MG63 (cell line): ENCODE measurements at regions not wholly inside any gene's neighbourhood (a gene's known extent, or its start where the extent isn't known, plus 50 kb on each side); places are given as distances from the start of the nearest gene placed in this dataset.

Experiments used
- DNase-seq: peaks from one replicate; pipeline ENCODE4 v3.0.0-alpha.2; 2020
- H3K27me3 ChIP-seq: fragments of 250-450 bp; sonication (Bioruptor Pico); 2 replicates; pipeline ENCODE4 v1.5.1; 2020; ENCODE audit warnings: mild to moderate bottlenecking, moderate library complexity
- H3K36me3 ChIP-seq: fragments of 250-450 bp; sonication (Bioruptor Pico); 2 replicates; pipeline ENCODE4 v1.5.1; 2020; ENCODE audit warnings: mild to moderate bottlenecking, moderate library complexity
- H3K4me3 ChIP-seq: fragments of 250-450 bp; sonication (Bioruptor Pico); 2 replicates; pipeline ENCODE4 v1.5.1; 2020; ENCODE audit warnings: mild to moderate bottlenecking, moderate library complexity
- H3K9me3 ChIP-seq: fragments of 250-450 bp; sonication (Bioruptor Pico); 2 replicates; pipeline ENCODE4 v1.5.1; 2020; ENCODE audit warnings: mild to moderate bottlenecking, moderate library complexity

DNA sequence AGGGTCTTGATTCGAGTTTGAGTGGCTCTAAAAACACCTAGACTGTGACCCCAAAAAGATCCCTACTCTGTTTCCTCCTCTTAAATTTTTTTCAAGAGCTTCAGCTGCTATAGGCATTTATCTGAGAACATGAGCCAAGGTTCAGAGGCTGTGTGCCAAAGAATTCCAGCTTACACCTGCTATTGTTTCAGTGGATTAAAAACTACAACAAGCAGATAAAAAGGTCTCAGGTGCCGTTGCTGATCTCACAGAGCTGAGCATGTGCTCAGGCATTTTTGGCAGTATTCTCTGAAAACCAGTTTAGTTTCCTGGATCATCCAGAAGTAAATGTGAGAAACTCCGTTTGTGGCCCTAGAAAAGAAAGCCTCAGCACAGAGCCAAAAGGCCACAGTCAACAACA, 349.2 kb downstream of the DEPDC1B start:
- DNase-seq: no peak
- no peaks in the 10 kb centered on the region for H3K9me3 ChIP-seq
- H3K27me3 ChIP-seq: peaks cover 3% of the 10 kb centered on the region; the same call in 1 of the 2 replicates
- no peak overlapping the region for H3K4me3 ChIP-seq
- no peaks in the 10 kb centered on the region for H3K36me3 ChIP-seq

DNA sequence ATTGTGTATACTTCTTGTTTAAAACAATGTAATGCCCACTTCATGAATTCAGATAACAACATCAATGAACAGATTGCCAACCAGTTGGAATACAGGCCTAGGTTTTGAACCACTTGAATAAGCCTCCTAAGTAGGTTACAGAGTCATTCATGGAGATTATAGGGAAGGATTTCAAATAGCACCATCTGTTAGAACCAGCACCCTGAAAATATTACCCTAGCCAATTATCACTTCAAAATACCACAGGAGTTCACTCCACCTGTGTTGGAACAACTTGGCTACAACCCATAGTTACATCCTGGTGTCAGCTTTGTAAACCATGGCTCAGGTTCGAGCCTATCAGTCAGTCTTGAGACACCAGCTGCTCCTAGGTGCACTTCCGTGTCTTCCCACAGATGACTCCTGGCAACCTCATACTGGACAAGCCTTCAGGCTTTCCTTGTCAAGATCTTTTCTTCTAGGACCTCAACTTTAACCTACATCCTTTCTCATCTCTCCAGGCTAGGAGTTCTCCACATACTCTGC, 350.0 kb downstream of the DEPDC1B start:
- H3K36me3 ChIP-seq: no peaks in the 10 kb centered on the region
- DNase-seq: no peak
- H3K27me3 ChIP-seq: 0 out of 2 replicates have a peak, but pooled peaks cover 3% of the 10 kb centered on the region
- H3K9me3 ChIP-seq: no peaks in the 10 kb centered on the region
- H3K4me3 ChIP-seq: no peak overlapping the region

DNA sequence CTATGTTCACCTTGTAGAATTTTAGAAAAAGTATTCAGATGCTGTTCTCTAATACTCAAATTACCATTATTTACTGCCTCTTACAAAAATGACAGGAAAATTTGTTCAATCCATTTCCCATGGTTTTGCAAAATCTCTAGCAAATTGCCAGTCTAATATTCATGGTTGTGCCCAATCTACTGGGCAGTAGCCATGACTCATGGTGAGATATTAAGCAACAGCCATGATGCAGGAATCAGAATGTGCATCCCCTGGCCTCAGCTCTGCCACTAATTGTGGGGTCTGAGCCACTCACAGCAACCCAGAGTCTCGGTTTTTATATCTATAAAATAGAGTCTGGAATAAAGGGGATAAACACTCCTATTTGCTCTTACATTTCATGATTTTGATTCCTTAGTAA, 353.6 kb downstream of the DEPDC1B start:
- DNase-seq: no peak
- Histone ChIP-seq H3K9me3 (no peaks in the 10 kb centered on the region), H3K36me3 (no peaks in the 10 kb centered on the region), H3K27me3 (peaks cover 9% of the 10 kb centered on the region), H3K4me3 (no peak overlapping the region)

DNA sequence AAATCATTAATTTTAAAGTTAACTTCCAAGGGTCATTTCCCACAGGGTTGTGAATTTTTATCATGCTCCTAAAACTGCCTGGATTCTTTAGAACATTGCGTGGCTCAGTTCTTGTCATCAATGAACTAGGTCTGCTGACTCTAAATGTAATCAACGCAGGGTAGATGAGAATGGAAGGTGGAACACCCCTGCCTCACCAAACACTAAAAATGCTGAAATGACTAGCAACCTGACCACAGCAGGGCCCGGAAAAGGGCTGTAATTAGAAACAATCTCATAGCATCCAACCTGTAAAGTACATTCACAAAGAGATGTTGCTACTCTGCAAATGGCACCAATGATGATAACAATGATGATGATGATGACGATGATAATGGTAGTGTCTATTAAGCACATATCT, 356.9 kb downstream of the DEPDC1B start:
- Histone ChIP-seq H3K36me3 (no peaks in the 10 kb centered on the region), H3K9me3 (no peaks in the 10 kb centered on the region), H3K4me3 (no peak overlapping the region), H3K27me3 (peaks cover 9% of the 10 kb centered on the region)
- no peak for DNase-seq

DNA sequence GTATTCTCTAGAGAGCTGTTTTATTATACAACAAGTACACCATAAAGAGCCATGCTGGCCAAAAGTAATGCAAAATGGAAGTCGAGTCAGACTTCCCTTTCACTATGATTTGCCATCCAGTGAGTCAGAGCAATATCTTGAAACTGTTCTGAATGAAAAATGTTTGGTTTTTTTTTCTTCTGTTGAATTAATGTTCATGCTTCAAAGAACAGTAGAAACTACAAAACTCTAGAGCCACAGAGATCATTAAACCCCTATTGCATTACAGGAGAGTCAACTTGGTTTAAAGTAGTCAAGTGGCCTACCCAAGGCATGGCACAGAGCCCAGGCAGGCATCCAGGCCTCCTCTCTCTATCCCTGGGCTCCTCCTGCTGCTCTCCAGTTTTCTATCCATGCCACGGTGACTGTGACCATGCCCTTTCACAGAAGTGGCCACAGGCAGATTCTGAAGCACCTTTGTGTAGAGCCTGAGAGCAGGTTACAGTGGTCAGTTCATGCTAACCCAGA, 358.9 kb downstream of the DEPDC1B start:
- H3K9me3 ChIP-seq: no peaks in the 10 kb centered on the region
- no peaks in the 10 kb centered on the region for H3K36me3 ChIP-seq
- H3K27me3 ChIP-seq: peaks cover 9% of the 10 kb centered on the region
- H3K4me3 ChIP-seq: no peak overlapping the region
- DNase-seq: no peak

DNA sequence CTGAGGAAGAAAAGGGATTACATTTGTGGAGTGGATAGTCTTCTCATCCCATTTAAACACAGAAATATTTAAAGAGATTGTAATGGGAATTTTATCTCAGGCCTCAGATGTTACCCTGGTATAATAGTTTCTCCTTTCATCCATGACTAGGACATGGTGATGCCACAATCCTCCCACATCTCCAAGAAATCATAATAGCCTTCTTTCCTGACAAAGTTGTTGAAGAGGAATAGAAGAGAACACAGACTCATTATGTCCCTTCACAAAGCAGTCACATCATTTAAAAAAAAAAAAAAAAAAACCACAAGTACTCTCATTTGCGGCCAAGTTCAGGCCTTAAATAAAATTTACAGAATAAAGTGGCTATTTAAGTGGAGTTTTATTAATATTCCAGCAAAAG, 359.6 kb downstream of the DEPDC1B start:
- Histone ChIP-seq H3K27me3 (peaks cover 9% of the 10 kb centered on the region), H3K36me3 (no peaks in the 10 kb centered on the region), H3K4me3 (no peak overlapping the region), H3K9me3 (no peaks in the 10 kb centered on the region)
- DNase-seq: no peak

DNA sequence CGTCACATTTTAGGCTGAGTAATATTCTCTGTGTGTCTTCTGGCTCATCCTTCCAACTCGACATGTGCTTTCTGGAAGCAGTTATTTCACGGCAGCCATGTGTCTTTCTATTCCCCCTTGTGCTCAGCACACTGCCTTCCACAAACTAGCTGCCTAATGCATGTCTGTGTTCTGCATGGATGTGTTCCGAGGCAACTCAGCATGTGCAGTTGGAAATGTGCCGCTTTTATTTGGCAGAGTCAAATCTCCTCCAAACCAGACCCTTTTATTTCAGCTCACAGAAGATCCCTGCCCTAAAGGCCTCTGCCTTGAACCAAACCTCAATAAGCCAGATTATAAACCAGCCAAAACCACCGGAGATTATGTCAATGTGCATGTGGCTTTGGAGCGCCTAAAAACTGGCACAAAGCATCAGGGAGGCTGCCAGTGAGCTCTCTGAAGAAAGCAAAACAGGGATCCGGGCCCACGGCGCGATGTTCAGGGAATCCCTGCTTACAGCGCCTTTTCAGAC, 360.2 kb downstream of the DEPDC1B start:
- peaks cover 9% of the 10 kb centered on the region for H3K27me3 ChIP-seq
- H3K36me3 ChIP-seq: no peaks in the 10 kb centered on the region
- H3K9me3 ChIP-seq: no peaks in the 10 kb centered on the region
- no peak overlapping the region for H3K4me3 ChIP-seq
- peak; percentile 78 for DNase-seq

DNA sequence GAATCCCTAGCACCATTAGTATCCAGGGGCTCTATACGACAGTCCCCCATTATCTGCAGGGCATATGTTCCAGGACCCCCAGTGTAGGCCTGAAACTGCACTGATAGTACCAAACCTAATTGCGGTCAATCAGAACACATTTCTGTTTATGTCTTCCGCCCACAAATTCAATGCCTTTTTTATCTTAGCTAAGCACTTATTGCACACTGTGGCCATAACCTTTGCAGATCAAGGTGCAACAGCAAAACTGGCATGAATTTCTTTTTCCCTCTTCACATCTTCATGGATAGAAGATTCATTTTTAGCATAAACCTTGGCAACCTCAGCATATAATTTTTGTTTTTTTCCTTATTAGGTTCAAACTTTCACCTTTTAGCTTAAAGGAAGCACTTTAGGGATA, 361.1 kb downstream of the DEPDC1B start:
- Histone ChIP-seq H3K36me3 (no peaks in the 10 kb centered on the region), H3K4me3 (no peak overlapping the region), H3K9me3 (no peaks in the 10 kb centered on the region), H3K27me3 (peaks cover 9% of the 10 kb centered on the region)
- DNase-seq: no peak

DNA sequence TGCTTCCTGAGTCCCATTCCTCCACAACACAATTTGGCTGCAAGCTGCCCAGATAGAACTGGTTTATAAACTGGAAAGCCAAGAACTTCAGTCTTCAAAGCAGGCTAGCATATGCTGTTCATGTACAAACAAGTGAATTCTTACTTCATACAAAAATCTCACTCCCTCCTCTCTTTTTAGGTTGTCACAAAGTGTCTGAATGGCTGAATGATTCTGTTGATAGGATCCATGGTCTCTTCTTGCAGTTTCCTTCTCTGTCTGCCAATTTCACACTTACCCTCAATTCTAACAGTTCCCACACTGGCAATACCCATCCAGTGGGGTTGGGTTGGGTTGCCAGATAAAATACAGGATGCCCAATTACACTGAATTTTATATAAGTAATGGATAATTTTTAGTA, 363.5 kb downstream of the DEPDC1B start:
- H3K4me3 ChIP-seq: no peak overlapping the region
- no peaks in the 10 kb centered on the region for H3K36me3 ChIP-seq
- no peaks in the 10 kb centered on the region; the same call in 1 of the 2 replicates for H3K27me3 ChIP-seq
- no peaks in the 10 kb centered on the region for H3K9me3 ChIP-seq
- DNase-seq: no peak

DNA sequence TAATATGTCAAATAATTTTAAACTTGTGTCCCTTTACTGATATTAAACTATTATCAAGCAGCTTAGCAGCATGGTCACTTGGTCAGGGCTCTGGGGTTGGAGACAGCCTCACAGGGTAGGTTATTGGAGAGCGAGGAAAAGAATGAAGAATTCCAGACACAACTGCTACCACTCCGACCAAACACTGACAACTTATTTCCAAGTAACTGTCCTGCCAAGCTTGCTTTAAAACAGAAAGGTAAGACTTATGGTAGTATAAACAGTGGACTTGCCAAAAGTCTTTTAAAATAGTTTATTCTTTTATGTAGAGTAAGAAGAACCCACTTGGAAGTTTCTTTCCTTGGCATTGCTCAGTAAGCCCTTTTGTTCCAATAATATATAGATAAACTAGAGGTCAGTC, 364.1 kb downstream of the DEPDC1B start:
- H3K27me3 ChIP-seq: no peaks in the 10 kb centered on the region
- no peak for DNase-seq
- no peaks in the 10 kb centered on the region for H3K9me3 ChIP-seq
- no peak overlapping the region for H3K4me3 ChIP-seq
- no peaks in the 10 kb centered on the region for H3K36me3 ChIP-seq

DNA sequence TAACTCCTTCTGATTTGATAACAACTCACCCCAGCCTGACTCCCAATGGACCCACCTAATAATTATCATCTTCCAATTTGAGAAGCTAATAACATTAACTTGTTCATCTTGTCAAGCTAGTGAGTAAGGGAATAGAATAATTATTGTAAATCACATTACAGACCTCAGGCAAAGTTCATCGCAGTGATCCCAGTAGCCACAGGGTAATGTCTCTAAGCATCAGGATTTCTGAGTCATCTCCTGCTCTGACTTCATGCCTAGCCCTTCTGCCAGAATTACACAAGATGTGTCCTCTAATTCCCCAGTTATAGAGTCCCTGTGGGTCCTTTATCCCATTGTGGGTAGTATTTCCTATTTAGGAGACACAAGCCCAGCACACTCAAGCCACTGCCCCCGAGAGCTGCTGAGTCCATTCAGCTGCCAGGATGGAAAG, 365.7 kb downstream of the DEPDC1B start:
- H3K9me3 ChIP-seq: no peaks in the 10 kb centered on the region
- no peaks in the 10 kb centered on the region for H3K27me3 ChIP-seq
- no peaks in the 10 kb centered on the region for H3K36me3 ChIP-seq
- no peak overlapping the region for H3K4me3 ChIP-seq
- peak; percentile 66 for DNase-seq

DNA sequence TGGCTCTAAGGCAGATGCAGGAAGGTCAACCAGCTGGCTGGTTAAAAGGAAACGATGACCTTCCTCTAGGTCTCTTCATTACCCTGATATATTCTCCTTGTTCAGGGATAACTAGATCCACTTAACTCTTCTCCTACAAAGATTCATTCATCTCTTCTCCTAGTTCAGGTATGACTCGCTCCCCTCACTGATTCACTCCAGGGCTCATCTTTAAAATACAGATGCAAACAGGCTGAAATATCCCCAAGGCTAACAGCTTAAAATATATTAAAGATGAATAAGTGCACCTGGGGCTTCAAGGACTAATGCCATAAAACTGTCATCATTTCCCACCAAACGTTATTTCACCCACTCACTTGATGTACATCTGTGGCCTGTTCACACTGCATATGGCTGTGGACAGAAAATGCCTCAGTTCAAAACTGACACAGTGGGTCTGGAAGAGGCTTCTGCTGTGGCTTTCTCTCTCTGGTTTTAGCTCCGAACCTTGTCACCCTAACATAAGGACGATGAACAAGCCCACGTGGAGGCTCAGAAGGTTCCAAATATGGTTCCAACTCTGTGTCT, 366.9 kb downstream of the DEPDC1B start:
- no peaks in the 10 kb centered on the region for H3K36me3 ChIP-seq
- H3K27me3 ChIP-seq: no peaks in the 10 kb centered on the region
- no peak overlapping the region for H3K4me3 ChIP-seq
- DNase-seq: no peak
- H3K9me3 ChIP-seq: no peaks in the 10 kb centered on the region

DNA sequence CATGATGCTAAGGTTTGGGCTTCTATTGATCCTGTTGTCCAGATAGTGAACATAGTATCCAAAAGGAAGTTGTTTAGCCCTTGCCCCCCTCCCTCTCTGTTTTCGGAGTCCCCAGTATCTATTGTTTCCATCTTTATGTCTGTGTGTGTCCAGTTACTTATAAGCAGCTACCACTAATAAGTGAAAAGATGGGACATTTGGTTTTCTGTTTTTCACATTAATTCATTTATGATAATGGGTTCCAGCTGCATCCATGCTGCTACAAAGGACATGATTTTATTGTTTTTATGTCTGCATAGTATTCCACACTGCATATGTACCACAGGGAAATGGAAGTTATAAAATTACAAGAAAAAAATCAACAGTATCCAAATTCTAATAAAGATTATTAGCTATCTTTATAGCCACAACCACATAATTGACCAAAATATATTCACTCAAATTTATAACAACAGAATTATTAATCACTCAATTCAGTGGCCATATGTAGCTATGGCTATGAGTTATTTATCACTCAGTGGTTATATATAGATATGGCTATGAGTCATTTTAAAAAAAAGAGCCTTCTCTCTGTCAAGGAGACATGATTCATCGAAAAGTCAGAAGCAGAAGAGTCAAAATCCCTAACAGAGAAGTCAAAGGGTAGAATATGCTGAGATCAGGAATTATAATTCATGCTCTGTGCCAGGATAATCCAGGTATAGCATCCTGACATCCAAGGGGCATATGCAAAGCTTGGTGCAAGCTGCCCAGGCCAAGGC, 367.5 kb downstream of the DEPDC1B start:
- no peak overlapping the region for H3K4me3 ChIP-seq
- no peaks in the 10 kb centered on the region for H3K27me3 ChIP-seq
- H3K36me3 ChIP-seq: no peaks in the 10 kb centered on the region
- DNase-seq: no peak
- H3K9me3 ChIP-seq: no peaks in the 10 kb centered on the region

DNA sequence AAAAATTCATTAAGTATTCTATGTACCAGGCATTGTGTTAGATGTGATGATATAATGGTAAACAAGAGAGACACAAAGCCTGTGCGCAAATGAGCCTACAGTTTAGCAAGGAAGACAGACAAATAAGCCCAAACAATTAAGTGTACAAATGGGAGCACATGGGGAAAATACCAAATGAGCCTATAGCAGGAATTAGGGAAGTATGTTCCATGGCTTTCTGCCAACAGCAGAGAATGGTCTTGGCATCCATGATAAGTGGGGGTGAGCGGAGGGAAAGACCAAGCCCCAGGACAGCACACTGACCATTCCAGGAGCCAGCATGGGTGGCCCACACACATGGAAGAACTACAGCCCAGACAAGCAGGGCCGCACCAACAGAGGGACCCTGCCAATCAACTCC, 369.7 kb downstream of the DEPDC1B start:
- Histone ChIP-seq H3K9me3 (no peaks in the 10 kb centered on the region), H3K4me3 (no peak overlapping the region), H3K36me3 (no peaks in the 10 kb centered on the region), H3K27me3 (no peaks in the 10 kb centered on the region)
- DNase-seq: no peak

DNA sequence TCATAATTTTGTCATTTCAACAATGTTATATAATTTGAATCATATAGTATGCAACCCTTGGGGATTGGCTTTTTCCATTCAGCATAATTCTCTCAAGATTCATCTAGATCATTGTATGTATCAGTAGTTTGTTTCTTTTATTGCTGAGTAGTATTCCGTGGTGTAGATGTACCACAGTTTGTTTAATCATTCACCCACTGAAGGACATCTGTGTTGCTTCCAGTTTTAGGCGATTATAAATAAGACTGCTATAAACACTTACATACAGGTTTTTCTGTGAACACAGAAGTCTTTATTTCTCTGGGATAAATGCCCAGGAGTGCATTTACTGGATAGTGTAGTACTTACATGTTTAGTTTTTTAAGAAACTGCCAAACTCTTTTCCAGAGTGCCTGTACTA, 374.1 kb downstream of the DEPDC1B start:
- H3K9me3 ChIP-seq: no peaks in the 10 kb centered on the region
- no peak for DNase-seq
- H3K36me3 ChIP-seq: no peaks in the 10 kb centered on the region
- H3K4me3 ChIP-seq: no peak overlapping the region
- H3K27me3 ChIP-seq: no peaks in the 10 kb centered on the region; the same call in 1 of the 2 replicates

DNA sequence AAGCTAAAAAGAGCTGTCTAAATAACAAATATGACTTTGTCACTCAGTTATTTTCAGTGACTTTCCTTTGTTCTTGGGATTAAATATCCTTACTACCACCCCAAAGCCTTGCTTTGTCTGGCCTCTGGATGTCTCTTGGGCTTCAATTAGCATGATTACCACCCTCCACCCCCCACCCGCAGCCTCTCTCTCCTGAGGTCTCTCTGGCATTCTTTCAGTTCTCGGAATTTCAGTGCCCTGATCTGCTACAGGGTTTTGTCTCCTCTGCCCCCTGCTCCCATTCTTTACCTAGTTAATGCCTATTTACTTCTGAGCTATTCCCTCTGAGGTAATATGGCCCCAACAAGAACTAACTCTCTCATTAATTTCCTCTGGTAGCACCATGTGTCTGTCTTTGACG, 376.4 kb downstream of the DEPDC1B start:
- Histone ChIP-seq H3K27me3 (no peaks in the 10 kb centered on the region; the same call in 1 of the 2 replicates), H3K9me3 (no peaks in the 10 kb centered on the region), H3K4me3 (no peak overlapping the region), H3K36me3 (no peaks in the 10 kb centered on the region)
- DNase-seq: no peak

DNA sequence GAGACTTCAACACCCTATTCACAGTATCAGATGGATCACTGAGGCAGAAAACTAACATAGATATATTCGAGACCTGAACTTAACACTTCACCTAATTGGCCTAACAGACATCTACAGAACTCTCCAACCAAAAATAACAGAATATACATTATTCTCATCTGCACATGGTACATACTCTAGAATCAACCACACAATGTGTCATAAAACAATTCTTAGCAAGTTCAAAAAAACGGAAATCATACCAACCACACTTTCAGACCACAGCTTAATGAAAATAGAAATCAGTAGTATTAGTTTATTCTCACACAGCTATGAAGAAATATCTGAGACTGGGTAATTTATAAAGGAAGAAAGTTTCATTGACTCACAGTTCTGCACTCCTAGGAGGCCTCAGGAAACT, 387.9 kb downstream of the DEPDC1B start:
- no peak for DNase-seq
- H3K4me3 ChIP-seq: no peak overlapping the region
- H3K9me3 ChIP-seq: no peaks in the 10 kb centered on the region
- no peaks in the 10 kb centered on the region for H3K27me3 ChIP-seq
- H3K36me3 ChIP-seq: no peaks in the 10 kb centered on the region

DNA sequence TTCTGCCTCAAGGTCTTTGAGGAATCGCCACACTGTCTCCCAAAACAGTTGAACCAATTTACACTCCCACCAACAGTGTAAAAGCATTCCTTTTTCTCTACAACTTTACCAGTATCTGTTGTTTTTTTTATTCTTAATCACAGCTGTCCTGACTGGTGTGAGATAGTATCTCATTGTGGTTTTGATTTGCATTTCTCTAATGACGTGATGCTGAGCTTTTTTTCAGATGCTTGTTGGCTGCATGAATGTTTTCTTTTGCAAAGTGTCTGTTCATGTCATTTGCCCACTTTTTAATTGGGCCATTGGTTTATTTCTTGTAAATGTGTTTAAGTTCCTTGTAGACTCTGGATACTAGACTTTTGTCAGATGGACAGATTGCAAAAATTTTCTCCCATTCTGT, 400.0 kb downstream of the DEPDC1B start:
- no peaks in the 10 kb centered on the region for H3K9me3 ChIP-seq
- no peak overlapping the region for H3K4me3 ChIP-seq
- no peaks in the 10 kb centered on the region for H3K36me3 ChIP-seq
- DNase-seq: no peak
- no peaks in the 10 kb centered on the region; the same call in none of the 2 replicates for H3K27me3 ChIP-seq
